NCI-H524 (cell line): ENCODE measurements at regions not wholly inside any gene's neighbourhood (a gene's known extent, or its start where the extent isn't known, plus 50 kb on each side); places are given as distances from the start of the nearest gene placed in this dataset.
"Not testable (repeated sequence)": the region's sequence is repeated elsewhere in the genome, so short reads cannot be mapped to it uniquely, and the experiment has no call there.

Experiments
- DNase-seq, 2 experiments: peaks; one replicate each; lab custom pipeline; 2025; lab: John Stamatoyannopoulos, UW

DNA sequence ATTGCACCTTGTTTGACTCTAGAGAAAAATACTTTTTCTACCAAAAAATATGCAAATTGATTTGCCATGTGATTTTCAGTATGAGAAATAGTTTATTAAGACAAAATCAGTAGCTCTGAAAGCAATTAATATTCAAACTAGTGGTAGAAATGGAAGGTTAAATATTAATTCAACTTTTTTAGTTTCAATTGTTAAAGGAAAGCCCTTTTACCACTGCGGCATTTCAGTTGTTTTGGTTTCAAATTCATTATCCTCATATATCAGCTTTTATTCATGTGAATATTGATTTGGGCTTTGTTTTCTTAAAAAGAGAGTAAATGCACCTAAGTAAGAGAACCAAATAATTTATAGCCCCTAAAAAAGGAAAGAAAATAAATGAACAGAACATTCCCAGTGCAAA lies 660.6 kb upstream of the CHD1 start:
- no peak for DNase-seq

DNA sequence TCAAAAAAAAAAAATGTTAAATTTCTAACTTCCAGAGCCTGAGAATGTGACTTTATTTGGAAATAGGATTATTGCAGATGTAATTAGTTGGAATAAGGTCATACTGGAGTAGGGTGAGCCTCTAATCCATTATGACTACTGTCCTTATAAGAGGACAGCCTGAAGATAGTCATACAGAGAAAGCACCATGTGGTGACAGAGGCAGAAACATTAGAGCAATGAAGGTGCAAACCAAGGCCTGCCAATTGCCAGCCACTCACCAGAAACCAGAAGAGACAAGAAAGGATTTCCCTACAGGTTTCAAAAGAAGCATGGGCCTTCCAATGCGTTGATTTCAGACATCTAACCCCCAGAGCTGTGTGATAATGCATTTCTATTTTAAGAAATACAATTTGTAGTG lies 659.2 kb upstream of the CHD1 start:
- DNase-seq, result no peak

DNA sequence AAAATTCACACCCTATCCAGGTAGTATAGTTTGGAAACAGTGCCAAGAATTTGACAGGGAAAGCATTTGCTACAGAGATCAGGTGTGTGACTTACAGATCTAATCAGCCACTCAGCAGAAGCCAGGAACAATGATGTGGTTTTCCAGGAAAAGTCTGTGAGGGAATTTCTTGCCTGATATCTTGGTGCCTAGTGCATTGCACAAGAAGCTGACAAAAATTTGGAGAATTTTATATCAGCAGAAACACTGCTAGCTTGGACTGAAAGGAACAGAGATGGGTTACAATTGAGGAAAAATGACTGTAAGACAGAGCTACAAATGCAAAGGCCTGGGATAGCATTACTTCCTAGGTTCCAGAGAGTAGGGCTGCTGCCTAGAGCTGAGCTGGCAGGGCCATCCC lies 658.1 kb upstream of the CHD1 start:
- DNase-seq, result no peak

DNA sequence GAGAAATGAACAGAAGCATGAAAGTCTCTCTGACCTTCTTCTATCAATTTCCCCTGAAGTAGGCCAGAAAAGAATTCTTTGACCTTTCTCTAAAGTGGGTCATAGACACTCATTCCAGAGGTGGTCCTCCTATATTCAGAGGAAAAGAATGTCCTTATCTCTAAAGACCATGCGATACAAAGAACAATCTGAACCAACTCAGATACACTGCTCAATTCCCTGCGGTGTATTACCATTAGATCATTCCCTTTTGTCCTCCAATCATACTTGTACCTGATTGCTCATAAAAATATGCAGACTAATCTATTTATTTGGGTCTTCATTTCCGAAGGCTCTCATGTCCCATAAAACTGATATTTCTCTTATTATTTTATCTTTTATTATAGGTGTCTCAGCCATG lies 652.4 kb upstream of the CHD1 start:
- DNase-seq, result not testable (repeated sequence)

DNA sequence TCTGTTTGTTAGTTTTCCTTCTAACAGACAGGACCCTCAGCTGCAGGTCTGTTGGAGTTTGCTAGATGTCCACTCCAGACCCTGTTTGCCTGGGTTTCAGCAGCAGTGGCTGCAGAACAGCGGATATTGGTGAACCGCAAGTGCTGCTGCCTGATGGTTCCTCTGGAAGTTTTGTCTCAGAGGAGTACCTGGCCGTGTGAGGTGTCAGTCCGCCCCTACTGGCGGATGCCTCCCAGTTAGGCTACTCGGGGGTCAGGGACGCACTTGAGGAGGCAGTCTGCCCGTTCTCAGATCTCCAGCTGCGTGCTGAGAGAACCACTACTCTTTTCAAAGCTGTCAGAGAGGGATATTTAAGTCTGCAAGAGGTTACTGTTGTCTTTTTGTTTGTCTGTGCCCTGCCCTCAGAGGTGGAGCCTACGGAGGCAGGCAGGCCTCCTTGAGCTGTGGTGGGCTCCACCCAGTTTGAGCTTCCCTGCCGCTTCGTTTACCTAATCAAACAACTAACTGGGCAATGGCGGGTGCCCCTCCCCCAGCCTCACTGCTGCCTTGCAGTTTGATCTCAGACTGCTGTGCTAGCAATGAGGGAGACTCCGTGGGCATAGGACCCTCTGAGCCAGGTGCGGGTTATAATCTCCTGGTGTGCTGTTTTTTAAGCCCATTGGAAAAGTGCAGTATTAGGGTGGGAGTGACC lies 634.3 kb upstream of the CHD1 start:
- not testable (repeated sequence) for DNase-seq

DNA sequence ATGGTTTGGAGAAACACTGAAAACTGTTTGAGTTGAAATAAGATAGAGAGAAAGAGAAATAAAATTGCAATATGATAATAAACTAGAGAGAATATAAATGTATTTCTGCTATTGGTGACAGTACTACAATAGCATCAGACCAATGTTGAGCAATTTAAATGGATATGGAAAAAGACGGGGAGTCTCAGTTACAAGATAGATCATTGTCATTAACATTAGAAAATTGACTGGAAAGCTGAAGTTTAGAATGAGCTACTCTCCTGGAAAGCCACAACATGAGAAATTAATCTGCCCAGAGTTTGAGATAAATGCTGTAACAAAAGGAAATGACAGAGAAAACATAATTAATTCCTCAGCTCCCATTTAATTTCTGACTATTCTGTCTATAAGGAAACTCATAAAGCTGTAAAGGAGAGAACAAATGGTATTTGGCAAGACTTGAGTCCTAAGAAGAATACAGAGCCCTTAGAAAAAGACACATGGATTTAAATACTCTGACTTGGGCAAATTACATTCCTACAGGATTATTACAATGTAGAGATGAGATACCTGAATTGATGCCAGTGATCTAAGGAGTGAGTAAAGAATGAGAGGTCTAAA lies 624.5 kb upstream of the CHD1 start:
- no peak for DNase-seq

DNA sequence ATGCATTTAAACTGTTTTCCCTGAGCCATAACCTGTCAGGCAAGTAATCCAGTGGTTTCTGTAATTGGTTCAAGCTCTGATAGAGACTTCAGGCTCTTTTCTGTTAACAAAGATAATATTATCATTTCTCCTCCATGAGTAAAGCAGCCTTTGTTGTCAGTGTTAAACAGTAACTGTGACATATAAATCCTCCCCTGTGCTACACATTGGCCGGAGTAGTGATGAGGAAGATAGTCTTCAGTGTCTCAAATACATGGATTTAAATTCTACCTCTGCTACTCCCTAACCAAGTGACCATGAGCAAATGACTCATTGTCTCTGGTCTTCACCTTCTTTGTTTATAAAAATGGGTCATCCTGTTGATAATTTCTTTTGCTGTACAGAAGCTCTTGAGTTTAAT lies 615.5 kb upstream of the CHD1 start:
- no peak for DNase-seq

DNA sequence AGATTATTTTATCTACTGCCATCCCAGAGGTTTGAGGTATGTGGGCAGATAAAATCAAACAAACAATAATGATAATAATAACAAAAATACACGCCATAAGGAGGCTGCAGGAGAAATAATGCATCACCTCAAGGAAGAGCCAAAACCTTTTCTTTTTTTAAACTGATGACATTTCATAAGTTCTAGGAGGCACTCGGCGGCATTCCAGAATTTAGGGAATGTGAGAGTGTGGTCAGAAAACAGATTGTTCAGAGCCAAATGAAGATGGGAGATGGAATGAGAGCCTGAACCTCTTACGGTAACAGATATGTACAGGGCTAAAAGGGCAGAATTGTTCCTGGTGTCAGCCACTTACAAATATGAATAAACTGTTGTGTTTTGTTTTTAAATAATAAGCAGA lies 615.0 kb upstream of the CHD1 start:
- DNase-seq, result no peak

DNA sequence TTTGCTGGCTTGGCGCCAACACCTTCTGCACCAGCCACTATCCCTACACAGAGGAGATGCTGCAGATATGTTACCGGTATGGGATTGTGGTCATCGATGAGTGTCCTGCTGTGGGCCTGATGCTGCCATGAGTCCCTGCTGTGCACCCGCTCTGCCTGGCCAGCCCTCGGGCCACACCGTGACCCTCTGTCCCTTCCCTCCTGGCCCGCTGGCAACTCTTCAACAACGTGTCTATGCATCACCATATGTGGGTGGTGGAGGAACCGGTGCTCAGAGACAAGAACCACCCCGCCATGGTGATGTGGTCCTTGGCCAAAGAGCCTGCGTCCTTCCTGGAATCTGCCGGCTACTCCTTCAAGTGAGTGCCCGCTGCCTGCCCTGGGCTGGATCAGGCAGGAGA lies 605.4 kb upstream of the CHD1 start:
- DNase-seq, result not testable (repeated sequence)

DNA sequence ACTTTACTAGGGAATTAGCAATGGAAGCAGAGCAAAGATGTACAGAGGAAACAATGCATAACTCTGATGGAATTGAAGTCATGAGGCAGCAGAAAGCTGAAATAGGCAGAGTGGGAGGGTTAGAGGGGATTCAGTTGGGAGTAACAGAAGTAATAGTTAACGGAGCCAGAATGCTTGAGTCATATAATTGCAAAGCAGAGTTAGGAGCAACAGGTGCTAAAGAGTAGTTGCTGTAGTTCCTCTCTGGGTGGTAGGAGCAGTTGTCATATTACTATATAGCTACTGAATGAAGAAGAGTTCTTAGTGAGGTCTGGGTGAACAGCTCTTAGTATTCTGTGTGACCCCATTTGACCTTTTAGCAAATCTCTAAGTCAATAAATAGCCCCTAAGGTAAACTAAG lies 592.9 kb upstream of the CHD1 start:
- not testable (repeated sequence) for DNase-seq

DNA sequence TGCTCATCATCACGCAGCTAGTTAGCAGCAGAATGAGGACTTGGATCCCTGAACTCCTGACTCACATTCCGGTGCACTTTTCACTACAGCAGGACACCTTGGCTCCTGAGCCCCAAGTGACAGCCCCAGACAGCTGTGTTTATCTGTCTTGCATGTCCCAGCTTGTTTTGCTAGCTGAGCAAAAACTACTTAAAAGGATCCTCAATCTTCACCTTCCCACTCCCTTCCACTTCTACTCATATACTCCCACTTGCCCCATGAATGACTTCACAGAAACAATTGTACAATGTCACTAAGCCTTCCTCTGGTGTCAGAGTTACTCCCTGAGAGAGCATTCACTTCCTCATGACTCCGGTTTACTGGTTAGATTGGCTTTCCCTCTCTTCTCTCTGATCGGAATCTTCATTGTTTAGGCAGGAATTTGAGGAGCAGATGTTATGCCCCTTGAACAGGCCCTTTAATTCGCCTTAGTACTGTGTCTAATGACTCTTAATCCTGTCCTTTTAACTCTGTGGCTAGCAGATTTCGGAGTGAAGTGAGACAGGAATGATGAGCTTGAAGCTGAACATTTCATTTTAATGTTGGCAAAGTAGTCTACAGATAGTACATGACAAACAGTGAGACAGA lies 587.2 kb upstream of the CHD1 start:
- DNase-seq, result peak; percentile 78 to 93

DNA sequence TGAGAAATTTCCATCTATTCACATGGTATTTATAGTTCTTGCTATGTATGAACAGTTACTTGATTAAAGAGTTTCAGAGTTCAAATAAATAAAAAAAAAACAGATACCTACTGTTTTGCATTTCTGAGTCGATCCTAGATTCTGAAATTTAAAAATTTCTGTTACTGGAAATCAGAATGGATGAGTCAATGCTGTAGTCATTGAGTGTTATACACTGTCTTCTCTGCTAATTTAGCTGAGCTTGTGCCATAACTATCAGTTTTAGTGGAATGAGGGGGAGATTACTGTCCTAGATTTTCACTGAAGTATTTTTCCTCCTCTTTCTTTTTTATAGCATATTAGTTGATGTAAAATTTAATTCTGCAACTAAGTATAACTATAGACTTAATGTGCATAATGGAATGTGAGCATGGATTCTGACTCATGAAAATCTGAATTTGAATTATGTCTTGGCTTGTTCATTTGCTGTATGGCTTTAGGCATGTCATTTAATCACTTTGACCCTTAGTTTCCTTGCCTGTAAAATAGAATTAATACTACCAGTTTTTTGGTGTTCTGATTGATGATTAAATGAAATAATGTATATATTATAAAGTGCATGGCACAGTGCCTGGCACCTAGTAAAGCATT lies 581.5 kb upstream of the CHD1 start:
- DNase-seq, result not testable (repeated sequence)

DNA sequence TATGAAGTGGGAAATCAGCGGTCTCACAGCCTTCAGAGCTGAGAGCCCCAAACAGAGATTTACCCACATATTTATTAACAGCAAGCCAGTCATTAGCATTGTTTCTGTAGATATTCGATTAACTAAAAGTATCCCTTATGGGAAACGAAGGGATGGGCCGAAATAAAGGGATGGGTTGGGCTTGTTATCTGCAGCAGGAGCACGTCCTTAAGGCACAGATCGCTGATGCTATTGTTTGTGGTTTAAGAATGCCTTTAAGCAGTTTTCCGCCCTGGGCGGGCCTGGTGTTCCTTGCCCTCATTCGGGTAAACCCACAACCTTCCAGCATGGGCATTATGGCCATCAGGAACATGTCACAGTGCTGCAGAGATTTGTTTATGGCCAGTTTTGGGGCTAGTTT lies 580.3 kb upstream of the CHD1 start:
- not testable (repeated sequence) for DNase-seq

DNA sequence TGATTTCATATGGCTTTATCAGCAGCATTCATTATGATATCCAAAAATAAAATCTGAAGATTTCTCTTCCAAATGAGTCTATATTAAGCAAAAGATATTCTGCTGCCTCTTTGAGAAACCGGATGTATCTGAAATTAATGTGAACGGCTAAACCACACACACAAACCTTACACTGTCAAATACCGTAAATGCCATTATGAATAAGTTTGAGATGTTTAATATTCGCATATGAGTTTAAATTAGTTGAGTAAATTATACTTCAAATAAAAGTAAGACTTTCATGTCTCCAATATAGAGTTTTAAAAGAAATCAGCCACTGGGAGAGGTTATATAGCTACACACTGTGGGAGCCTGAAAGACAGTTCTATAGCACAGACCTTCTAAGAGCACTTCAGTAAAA lies 566.6 kb upstream of the CHD1 start:
- not testable (repeated sequence) for DNase-seq

DNA sequence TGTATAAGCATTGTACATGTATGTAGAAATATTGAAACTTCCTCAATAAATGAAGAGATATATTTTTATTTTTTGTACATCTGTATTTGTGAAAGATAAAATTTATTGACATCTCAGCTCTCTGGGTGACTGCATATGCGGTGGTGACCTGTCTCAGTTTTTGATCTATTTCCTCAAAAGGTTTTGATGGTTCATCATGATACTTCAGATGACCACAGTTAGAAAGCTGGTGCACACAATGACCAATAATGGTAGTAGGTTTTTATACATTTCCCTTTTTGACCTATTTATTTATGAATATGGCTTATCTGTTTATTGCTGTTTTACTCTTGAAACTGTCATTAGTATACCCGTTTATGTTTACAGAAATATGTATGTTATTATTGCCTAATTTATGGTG lies 549.6 kb upstream of the CHD1 start:
- not testable (repeated sequence) for DNase-seq

DNA sequence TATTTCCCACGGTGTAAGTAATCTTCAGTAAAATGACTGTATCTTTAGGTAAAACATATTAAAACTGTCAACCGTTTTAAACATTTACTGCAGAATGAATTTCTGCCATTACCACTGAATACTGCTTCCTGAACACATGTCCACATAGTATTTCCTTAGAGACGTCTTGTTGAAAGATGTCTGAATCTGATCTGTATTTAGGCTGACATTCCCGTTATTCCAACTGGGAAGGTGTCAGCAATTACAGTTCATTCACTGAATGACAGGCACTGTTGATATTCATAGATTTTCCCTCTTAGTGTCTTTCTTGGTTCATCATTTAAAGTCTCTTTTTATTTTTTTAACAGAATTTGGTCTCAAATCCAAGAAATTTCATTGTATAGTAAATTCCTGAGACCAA lies 544.5 kb upstream of the CHD1 start:
- not testable (repeated sequence) for DNase-seq

DNA sequence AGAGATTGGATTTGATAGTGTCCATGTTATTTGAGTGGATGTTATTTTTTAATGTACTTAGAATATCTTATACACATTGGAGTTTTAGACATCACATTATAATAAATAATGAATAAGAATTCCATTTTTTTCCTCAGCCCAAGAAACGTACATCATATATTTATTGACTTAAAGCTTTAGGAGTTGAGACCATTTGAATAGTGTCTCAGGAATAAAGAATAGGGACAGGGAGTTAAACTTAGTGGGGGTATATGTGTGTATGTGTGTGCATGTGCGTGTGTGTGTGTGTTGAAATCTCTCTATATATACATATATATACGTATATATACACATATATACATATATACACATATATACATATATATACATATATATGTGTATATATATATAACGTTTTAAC lies 542.9 kb upstream of the CHD1 start:
- DNase-seq, result not testable (repeated sequence)

DNA sequence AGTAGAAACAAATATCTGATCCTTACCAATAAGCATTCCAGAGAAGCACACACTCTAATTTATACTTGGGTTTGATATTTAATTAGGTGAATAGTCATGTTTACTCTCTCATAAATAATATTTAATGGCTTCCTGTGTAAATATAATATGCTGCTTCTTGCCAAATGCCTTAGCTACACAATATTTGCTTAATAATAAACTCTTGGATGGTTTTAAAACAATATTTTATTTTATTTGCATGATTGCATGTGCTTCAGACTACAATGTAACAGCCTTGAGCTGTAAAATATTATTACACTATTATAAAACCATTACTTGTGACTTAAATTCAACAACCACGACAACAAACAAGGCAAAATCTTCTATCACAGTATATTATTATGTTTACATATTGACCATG lies 542.4 kb upstream of the CHD1 start:
- DNase-seq, result not testable (repeated sequence)

DNA sequence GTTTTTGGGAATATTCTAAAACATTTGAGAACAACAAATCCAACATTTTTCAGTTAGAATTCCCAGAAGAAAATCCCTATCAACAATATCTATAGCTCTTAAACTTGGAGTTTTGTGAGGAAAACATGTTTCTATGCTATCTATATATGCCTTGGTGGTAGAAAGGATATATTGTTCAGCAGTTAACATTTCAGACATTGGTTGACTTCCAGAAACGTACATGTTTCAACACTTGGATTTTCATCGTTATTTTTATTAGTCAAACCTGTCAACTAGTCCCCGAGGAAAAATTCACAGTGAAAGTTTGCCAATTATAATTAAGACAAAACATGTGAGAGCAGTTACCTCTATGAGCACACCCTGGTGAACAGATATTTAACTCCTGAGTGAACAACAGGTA lies 541.8 kb upstream of the CHD1 start:
- DNase-seq, result not testable (repeated sequence)

DNA sequence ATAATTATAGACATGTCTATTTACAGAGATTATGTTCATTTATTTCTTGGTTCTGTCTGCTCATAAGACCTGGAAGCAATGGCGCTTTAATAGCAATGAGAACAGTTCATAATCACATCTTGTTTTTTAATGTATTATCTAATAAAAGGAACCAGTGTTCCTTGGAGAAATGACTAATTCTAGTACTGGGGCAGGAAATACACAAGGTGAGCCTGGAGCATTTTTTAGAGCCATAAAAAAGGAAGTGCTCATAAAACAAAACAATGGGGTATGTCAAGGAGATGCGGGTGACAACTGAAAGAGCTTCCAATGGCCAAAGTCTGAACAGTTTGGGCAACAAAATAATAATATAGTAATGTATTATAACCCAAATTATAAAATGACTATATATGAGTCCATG lies 531.9 kb upstream of the CHD1 start:
- no peak for DNase-seq

DNA sequence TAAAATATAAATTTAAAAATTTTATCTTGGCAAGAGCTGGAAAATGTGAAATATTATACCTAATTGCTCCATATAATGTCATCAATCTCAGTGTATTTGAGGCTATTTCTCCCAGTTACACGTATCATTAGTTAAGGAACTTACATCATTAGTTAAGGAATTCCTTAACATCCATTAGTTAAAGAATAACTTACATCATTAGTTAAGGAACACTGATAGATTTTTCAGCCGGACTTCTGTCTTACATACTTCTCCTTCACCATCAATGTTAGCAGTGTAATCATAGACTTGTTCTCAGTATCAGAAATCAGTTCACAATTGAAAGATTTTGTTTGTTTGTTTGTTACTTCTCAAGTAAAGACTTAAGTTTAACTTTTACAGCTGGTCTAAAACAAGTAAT lies 524.4 kb upstream of the CHD1 start:
- no peak for DNase-seq

DNA sequence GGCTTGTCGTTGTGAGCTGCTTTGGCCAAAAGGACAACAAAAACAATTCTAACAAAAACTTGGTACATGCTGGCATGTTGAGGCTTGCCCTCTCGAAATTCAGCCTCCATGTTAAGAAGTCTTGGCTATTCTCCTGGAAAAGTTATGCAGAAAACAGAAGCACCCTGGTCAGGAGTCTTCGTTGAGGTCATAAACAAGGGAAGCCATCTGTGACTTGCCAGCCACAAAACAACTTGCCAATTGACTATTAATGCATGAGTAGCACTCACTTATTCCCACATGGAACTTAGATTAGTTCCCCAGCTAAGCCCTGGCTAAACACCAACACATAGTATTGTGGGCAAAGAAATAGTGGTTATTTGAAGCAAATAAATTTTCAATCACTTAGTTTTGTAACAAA lies 521.0 kb upstream of the CHD1 start:
- DNase-seq, result no peak

DNA sequence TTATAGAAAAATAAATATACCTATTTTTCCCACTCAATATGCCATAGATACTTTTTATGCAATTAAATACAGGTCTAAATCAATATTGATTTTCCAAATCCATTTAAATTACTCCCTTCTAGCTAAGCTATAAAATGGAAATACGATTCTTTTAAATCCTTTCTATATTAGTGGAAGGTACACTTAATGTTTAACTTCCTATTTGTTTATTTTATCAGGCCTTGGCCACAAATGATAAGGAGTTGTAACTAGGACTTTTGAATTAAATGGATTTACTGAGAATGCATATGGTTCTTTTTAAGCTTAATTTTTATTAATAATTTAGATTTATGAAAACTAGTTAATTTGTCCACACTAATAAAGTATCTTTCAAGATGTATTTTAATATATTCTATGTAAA lies 517.0 kb upstream of the CHD1 start:
- DNase-seq, result no peak
